Testis (tissue), 2 donors: ENCODE measurements at regions not wholly inside any gene's neighbourhood (a gene's known extent, or its start where the extent isn't known, plus 50 kb on each side); places are given as distances from the start of the nearest gene placed in this dataset.
"Not testable (repeated sequence)": the region's sequence is repeated elsewhere in the genome, so short reads cannot be mapped to it uniquely, and the experiment has no call there.

Source experiments
- DNase-seq: peaks from one replicate; pipeline ENCODE4 v3.0.0-alpha.2; 2019
- H3K27ac ChIP-seq, 2 donors: fragments of 200-600 bp; sonication (generic); one replicate each; pipeline ENCODE4 v1.5.1; 2019
- H3K27me3 ChIP-seq: fragments of 200-600 bp; sonication (generic); one replicate; pipeline ENCODE4 v1.5.1; 2019
- H3K36me3 ChIP-seq: fragments of 200-600 bp; sonication (generic); one replicate; pipeline ENCODE4 v1.5.1; 2017; ENCODE audit warnings: low read depth; ENCODE audit errors: missing control alignments
- H3K4me1 ChIP-seq: fragments of 200-600 bp; sonication (generic); one replicate; pipeline ENCODE4 v1.5.1; 2019
- H3K4me3 ChIP-seq, 2 donors: fragments of 200-600 bp; sonication (generic); one replicate each; pipeline ENCODE4 v1.5.1; 2017 to 2019
- H3K9me3 ChIP-seq: fragments of 200-600 bp; sonication (generic); one replicate; pipeline ENCODE4 v1.5.1; 2017
- POLR2A ChIP-seq: fragments of 450-650 bp; IDR thresholded peaks from one replicate; pipeline ENCODE4 v1.6.1; 2017; ENCODE audit warnings: antibody characterized with exemption, mild to moderate bottlenecking, moderate library complexity
- WGBS, 2 donors: methylation state at CpG; one replicate each; pipeline ENCODE4 v1.1.5; 2018; 5-methylcytosine and 5-hydroxymethylcytosine counted together
- intact Hi-C: fragments of 100-400 bp; cut with DNase I; formaldehyde crosslinking; loops from one replicate; pipeline ENCODE4 v1.15.1; 2023; ENCODE audit warnings: low total_unique reads
- TF ChIP-seq, protein P1 (sequence below), 3 experiments: fragments of 450-650 bp in 2 of 3; fragments of 200-600 bp in 1 of 3; sonication (generic) in 1 of 3; IDR thresholded peaks; one replicate each; pipeline ENCODE4 v1.5.1; 2016 to 2019; ENCODE audit warnings: antibody characterized with exemption in 3 of 3, mild to moderate bottlenecking in 2 of 3, moderate library complexity in 1 of 3

DNA sequence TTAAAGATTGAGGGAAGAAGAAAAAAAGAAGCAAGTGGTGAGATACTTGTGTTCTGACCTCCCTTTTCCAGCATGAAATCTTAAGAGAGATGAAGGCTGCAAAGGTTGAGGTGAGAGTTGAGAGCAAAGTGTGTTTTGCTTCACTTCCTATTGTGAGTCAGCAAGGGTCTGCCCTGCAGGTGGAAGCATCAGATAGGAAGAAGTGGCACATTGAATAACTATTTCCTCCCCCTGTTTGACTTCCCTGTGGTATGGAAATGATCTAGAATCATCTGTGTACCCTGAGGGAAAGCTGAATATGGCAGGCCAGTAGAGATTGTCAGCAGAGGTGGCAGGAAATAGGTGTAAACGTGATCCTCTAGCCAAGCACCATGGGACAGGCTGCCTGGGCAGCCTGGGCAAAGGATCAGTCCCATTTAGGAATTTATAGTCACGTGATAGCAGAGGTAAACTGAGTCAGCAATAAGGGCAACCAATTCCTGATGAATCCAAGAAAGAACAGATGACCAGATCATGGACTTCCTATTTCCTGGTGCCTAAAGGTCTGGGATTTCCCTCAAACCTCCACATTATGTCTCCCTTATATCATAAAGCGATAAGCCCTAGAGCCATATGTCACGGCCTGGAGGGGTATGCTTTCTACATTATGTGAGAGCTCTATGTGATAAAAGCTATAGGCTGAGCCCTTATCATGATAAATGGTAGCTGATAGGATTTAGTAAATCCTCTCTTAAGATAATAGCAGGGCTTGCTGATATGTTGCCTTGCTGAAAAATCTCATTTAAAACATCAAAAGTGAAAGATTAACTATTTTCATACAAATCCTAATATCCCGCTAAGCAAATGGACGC, 287.0 kb downstream of the MDFIC start:
- H3K4me1 ChIP-seq: no peaks in the 10 kb centered on the region
- intact Hi-C loops: no loop called here
- no peaks in the 10 kb centered on the region for H3K36me3 ChIP-seq
- no peaks in the 10 kb centered on the region for H3K9me3 ChIP-seq
- no peak overlapping the region for H3K4me3 ChIP-seq
- H3K27me3 ChIP-seq: no peaks in the 10 kb centered on the region
- no peak for DNase-seq
- H3K27ac ChIP-seq: no peak overlapping the region
- WGBS, 2 donors: 83 to 91% methylated on average over 6 of the region's 6 CpGs
- no peak for TF ChIP-seq POLR2A
- TF ChIP-seq, protein P1, sequence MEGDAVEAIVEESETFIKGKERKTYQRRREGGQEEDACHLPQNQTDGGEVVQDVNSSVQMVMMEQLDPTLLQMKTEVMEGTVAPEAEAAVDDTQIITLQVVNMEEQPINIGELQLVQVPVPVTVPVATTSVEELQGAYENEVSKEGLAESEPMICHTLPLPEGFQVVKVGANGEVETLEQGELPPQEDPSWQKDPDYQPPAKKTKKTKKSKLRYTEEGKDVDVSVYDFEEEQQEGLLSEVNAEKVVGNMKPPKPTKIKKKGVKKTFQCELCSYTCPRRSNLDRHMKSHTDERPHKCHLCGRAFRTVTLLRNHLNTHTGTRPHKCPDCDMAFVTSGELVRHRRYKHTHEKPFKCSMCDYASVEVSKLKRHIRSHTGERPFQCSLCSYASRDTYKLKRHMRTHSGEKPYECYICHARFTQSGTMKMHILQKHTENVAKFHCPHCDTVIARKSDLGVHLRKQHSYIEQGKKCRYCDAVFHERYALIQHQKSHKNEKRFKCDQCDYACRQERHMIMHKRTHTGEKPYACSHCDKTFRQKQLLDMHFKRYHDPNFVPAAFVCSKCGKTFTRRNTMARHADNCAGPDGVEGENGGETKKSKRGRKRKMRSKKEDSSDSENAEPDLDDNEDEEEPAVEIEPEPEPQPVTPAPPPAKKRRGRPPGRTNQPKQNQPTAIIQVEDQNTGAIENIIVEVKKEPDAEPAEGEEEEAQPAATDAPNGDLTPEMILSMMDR (IDR thresholded peaks at IDR 0.05): no peak

DNA sequence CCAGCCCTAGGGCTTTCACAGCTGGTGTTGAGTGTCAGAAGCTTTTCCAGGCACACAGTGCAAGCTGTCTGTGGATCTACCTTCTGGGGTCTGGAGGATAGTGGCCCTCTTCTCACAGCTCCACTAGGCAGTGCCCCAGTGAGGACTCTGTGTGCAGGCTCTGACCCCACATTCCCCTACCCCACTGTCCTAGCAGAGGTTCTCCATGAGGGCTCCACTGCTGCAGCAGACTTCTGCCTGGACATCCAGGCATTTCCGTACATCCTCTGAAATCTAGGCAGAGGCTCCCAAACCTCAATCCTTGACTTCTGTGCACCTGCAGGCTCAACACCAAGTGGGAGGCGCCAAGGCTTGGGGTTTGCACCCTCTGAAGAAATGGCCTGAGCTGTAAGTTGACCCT, 284.5 kb downstream of the MDFIC start:
- intact Hi-C loops, H3K4me1 ChIP-seq, DNase-seq, H3K27me3 ChIP-seq, H3K4me3 ChIP-seq, H3K36me3 ChIP-seq, H3K9me3 ChIP-seq, H3K27ac ChIP-seq: not testable (repeated sequence)
- WGBS, 2 donors: 78 to 87% methylated on average over 2 of the region's 2 CpGs

DNA sequence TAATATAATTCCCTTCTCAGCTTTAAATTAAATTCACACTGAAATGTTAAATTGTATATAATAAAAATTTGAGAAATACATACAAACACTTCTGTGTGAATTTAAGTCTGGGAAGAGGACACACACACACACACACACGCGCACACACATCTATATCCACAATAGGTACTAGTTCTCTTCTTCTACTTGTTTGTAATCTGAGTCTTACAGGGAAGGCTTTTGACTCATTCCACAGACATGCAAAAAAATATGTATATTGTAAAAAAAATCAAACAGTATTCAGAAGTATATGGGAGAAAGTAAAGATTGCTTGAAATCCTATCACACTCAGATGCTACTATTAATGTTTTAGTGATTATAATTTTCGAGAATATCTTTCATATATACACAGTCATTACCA, 276.2 kb downstream of the MDFIC start:
- DNase-seq: no peak
- Histone ChIP-seq H3K36me3 (no peaks in the 10 kb centered on the region), H3K9me3 (no peaks in the 10 kb centered on the region), H3K4me1 (no peaks in the 10 kb centered on the region), H3K4me3 (no peak overlapping the region), H3K27ac (no peak overlapping the region), H3K27me3 (no peaks in the 10 kb centered on the region)
- WGBS, 2 donors: 86 to 97% methylated on average over 3 of the region's 3 CpGs
- intact Hi-C loops: no loop called here
- TF ChIP-seq, protein P1 (IDR thresholded peaks at IDR 0.05): no peak
- no peak for TF ChIP-seq POLR2A

DNA sequence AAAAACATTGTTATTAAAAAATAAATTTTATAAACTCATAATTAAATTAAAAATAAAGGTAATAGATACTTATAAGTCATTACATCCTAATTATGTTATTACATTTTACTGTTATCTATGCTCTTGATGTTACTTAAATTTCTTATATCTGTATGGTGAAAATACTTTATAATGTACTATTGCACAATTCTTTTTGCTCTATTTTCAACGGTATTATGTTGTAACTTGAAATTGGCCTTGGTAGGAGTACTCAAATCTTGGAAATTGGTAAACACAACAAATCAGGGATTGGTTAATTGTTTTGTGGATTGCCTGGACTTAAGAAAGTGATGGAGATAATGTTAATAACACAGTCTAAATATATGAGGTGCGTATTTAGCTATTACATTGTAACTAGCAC, 273.3 kb downstream of the MDFIC start:
- H3K27me3 ChIP-seq: no peaks in the 10 kb centered on the region
- intact Hi-C loops: no loop called here
- no peaks in the 10 kb centered on the region for H3K4me1 ChIP-seq
- H3K9me3 ChIP-seq: no peaks in the 10 kb centered on the region
- no peak overlapping the region for H3K27ac ChIP-seq
- 88 to 92% methylated on average over 2 of the region's 2 CpGs for WGBS, 2 donors
- no peak overlapping the region for H3K4me3 ChIP-seq
- no peak for DNase-seq
- TF ChIP-seq, protein P1 (IDR thresholded peaks at IDR 0.05): no peak
- TF ChIP-seq POLR2A: no peak
- H3K36me3 ChIP-seq: no peaks in the 10 kb centered on the region

DNA sequence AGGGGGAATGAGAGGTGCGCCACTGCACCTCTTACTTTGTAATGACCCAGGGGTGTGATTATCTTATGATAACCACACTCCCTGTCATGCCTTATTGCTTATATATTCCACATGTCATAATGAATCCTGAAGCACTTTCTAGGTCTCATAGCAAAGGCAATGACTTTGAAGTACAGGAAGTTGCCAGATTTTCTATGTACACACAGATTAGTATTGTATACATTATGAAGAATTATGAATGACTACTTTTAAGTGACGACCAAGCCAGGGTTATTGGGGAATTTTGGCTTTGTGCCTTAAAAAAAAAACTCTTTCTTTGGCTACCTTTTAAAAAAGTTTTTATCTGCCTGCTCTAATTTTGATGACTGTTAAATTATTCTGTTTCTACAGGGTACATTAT, 269.6 kb downstream of the MDFIC start:
- intact Hi-C loops: no loop called here
- Histone ChIP-seq H3K9me3 (no peaks in the 10 kb centered on the region), H3K27me3 (no peaks in the 10 kb centered on the region), H3K4me1 (no peaks in the 10 kb centered on the region), H3K36me3 (no peaks in the 10 kb centered on the region), H3K27ac (no peak overlapping the region), H3K4me3 (no peak overlapping the region)
- WGBS, 2 donors: 56 to 62% methylated on average over 2 of the region's 2 CpGs
- no peak for DNase-seq
- no peak for TF ChIP-seq POLR2A
- TF ChIP-seq, protein P1 (IDR thresholded peaks at IDR 0.05): no peak
